Neural progenitor cell (in vitro differentiated cells): ENCODE measurements at regions not wholly inside any gene's neighbourhood (a gene's known extent, or its start where the extent isn't known, plus 50 kb on each side); places are given as distances from the start of the nearest gene placed in this dataset.

ENCODE experiments used
- DNase-seq: peaks from one replicate; pipeline ENCODE4 v3.0.0-alpha.2; 2016; ENCODE audit warnings: low spot score
- H2AFZ ChIP-seq: fragments of 200-600 bp; sonication (generic); replicated peaks from 2 replicates; pipeline ENCODE4 v1.6.1; 2016; ENCODE audit warnings: antibody characterized with exemption
- H3F3A ChIP-seq: fragments of 200-600 bp; sonication (generic); 2 replicates; pipeline ENCODE4 v1.6.1; 2016; ENCODE audit warnings: antibody characterized with exemption, low read depth
- H3K27ac ChIP-seq: fragments of 200-600 bp; sonication (generic); 2 replicates; pipeline ENCODE4 v1.5.1; 2016; ENCODE audit warnings: mild to moderate bottlenecking
- H3K27me3 ChIP-seq: fragments of 200-600 bp; sonication (generic); 2 replicates; pipeline ENCODE4 v1.6.1; 2016; ENCODE audit warnings: mild to moderate bottlenecking, moderate library complexity
- H3K36me3 ChIP-seq: fragments of 200-600 bp; sonication (generic); 2 replicates; pipeline ENCODE4 v1.5.1; 2016
- H3K4me1 ChIP-seq: fragments of 200-600 bp; sonication (generic); 2 replicates; pipeline ENCODE4 v1.6.1; 2016; ENCODE audit warnings: mixed run types
- H3K4me2 ChIP-seq: fragments of 200-600 bp; sonication (generic); 2 replicates; pipeline ENCODE4 v1.6.1; 2016
- H3K4me3 ChIP-seq: fragments of 200-600 bp; sonication (generic); 2 replicates; pipeline ENCODE4 v1.5.1; 2016
- H3K79me2 ChIP-seq: fragments of 200-600 bp; sonication (generic); 2 replicates; pipeline ENCODE4 v1.6.1; 2016; ENCODE audit warnings: low read depth
- H3K9ac ChIP-seq: fragments of 200-600 bp; sonication (generic); 2 replicates; pipeline ENCODE4 v1.6.1; 2016
- H3K9me3 ChIP-seq: fragments of 200-600 bp; sonication (generic); 2 replicates; pipeline ENCODE4 v1.5.1; 2016; ENCODE audit warnings: low read depth
- H4K20me1 ChIP-seq: fragments of 200-600 bp; sonication (generic); 2 replicates; pipeline ENCODE4 v1.6.1; 2016; ENCODE audit warnings: low read depth
- H3K27ac Mint-ChIP-seq: 3 replicates; pipeline ENCODE4 v1.8.0; 2021; ENCODE audit warnings: mixed read lengths
- H3K27me3 Mint-ChIP-seq: 2 replicates; pipeline ENCODE4 v1.8.0; 2022; ENCODE audit warnings: low read depth, mild to moderate bottlenecking, inconsistent platforms, moderate library complexity, mixed read lengths; ENCODE audit not compliant: insufficient read depth
- H3K36me3 Mint-ChIP-seq: 3 replicates; pipeline ENCODE4 v1.8.0; 2021; ENCODE audit warnings: mixed read lengths
- H3K4me1 Mint-ChIP-seq: 3 replicates; pipeline ENCODE4 v1.8.0; 2021; ENCODE audit warnings: mixed read lengths
- H3K4me3 Mint-ChIP-seq: 3 replicates; pipeline ENCODE4 v1.8.0; 2021; ENCODE audit warnings: mild to moderate bottlenecking, moderate library complexity, mixed read lengths
- H3K9me3 Mint-ChIP-seq: 3 replicates; pipeline ENCODE4 v1.8.0; 2020; ENCODE audit warnings: mixed read lengths
- EZH2 ChIP-seq: fragments of 200-600 bp; sonication (generic); IDR thresholded peaks from 2 replicates; pipeline ENCODE4 v1.6.1; 2017; ENCODE audit warnings: antibody characterized with exemption, mild to moderate bottlenecking, moderate library complexity
- EZH2phosphoT487 ChIP-seq: fragments of 200-600 bp; sonication (generic); IDR thresholded peaks from 2 replicates; pipeline ENCODE4 v1.6.1; 2017; ENCODE audit warnings: antibody characterized with exemption
- TF ChIP-seq, protein P1 (sequence below): fragments of 200-600 bp; sonication (generic); IDR thresholded peaks from 2 replicates; pipeline ENCODE4 v1.5.1; 2017; ENCODE audit warnings: antibody characterized with exemption, mild to moderate bottlenecking

DNA sequence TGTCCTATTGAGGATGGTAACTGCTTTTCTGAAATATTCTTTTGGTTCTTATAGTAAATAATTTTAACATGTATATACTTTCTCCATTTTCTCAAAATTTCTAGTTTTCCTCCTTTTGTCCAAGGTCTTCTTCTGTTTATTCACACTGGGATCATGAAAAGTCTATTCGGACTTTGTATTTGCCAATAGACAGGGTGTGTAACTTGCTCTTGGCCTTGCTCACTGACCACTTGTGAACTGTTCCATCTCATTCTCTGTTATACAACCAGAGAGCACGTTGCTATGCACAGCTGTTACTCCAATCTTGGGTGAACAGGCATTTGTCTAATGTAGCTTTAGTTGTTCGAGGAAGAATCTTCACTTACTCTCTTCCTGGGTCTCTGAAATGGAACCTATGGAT, 388.9 kb downstream of the SH3GL2 start:
- no peak overlapping the region for H3K27ac ChIP-seq
- H3F3A ChIP-seq = no peaks in the 10 kb centered on the region
- no peaks in the 10 kb centered on the region for H3K9me3 ChIP-seq
- Mint-ChIP-seq H3K4me3 (no peak overlapping the region), H3K27ac (no peak overlapping the region), H3K36me3 (no peaks in the 10 kb centered on the region), H3K27me3 (no peaks in the 10 kb centered on the region), H3K4me1 (no peaks in the 10 kb centered on the region), H3K9me3 (no peaks in the 10 kb centered on the region)
- H2AFZ ChIP-seq = no peak overlapping the region
- H3K27me3 ChIP-seq = no peaks in the 10 kb centered on the region
- H3K4me3 ChIP-seq = no peak overlapping the region
- DNase-seq = no peak
- H4K20me1 ChIP-seq = no peaks in the 10 kb centered on the region
- H3K79me2 ChIP-seq = no peaks in the 10 kb centered on the region
- no peaks in the 10 kb centered on the region for H3K36me3 ChIP-seq
- no peaks in the 10 kb centered on the region for H3K4me1 ChIP-seq
- TF ChIP-seq EZH2phosphoT487 (no peak), EZH2 (no peak)
- TF ChIP-seq, protein P1, sequence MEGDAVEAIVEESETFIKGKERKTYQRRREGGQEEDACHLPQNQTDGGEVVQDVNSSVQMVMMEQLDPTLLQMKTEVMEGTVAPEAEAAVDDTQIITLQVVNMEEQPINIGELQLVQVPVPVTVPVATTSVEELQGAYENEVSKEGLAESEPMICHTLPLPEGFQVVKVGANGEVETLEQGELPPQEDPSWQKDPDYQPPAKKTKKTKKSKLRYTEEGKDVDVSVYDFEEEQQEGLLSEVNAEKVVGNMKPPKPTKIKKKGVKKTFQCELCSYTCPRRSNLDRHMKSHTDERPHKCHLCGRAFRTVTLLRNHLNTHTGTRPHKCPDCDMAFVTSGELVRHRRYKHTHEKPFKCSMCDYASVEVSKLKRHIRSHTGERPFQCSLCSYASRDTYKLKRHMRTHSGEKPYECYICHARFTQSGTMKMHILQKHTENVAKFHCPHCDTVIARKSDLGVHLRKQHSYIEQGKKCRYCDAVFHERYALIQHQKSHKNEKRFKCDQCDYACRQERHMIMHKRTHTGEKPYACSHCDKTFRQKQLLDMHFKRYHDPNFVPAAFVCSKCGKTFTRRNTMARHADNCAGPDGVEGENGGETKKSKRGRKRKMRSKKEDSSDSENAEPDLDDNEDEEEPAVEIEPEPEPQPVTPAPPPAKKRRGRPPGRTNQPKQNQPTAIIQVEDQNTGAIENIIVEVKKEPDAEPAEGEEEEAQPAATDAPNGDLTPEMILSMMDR = no peak
- no peak overlapping the region for H3K9ac ChIP-seq
- H3K4me2 ChIP-seq = no peak overlapping the region

DNA sequence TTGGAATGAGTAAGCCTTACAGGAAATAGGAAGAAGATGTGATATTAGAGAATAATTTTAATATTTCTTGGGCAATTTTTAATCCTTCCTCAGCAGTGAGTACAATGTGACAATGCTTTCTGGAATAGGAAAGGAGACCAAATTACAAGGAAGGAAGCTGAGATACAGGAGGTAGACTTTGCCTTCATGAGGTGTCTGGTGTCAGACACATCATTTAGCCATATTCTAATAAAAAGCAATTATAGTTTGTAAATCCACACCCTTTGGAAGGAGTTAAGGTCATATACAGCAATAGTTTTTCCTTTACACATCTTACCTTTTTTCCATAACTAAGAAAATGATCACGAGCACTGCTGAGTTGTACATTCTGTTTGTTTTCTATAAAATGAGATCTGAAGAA, 390.4 kb downstream of the SH3GL2 start:
- Histone ChIP-seq H3K9me3 (no peaks in the 10 kb centered on the region), H3K4me1 (no peaks in the 10 kb centered on the region), H3K27ac (no peak overlapping the region), H3K9ac (no peak overlapping the region), H3K79me2 (no peaks in the 10 kb centered on the region), H3K36me3 (no peaks in the 10 kb centered on the region), H2AFZ (no peak overlapping the region), H3K4me3 (no peak overlapping the region), H4K20me1 (no peaks in the 10 kb centered on the region), H3K4me2 (no peak overlapping the region), H3K27me3 (no peaks in the 10 kb centered on the region), H3F3A (no peaks in the 10 kb centered on the region)
- H3K36me3 Mint-ChIP-seq = no peaks in the 10 kb centered on the region
- H3K9me3 Mint-ChIP-seq = no peaks in the 10 kb centered on the region
- H3K4me1 Mint-ChIP-seq = no peaks in the 10 kb centered on the region
- H3K27me3 Mint-ChIP-seq = peaks cover 4% of the 10 kb centered on the region
- TF ChIP-seq EZH2phosphoT487 (no peak), EZH2 (no peak)
- TF ChIP-seq, protein P1 = no peak
- no peak for DNase-seq
- H3K27ac Mint-ChIP-seq = no peak overlapping the region
- H3K4me3 Mint-ChIP-seq = no peak overlapping the region

DNA sequence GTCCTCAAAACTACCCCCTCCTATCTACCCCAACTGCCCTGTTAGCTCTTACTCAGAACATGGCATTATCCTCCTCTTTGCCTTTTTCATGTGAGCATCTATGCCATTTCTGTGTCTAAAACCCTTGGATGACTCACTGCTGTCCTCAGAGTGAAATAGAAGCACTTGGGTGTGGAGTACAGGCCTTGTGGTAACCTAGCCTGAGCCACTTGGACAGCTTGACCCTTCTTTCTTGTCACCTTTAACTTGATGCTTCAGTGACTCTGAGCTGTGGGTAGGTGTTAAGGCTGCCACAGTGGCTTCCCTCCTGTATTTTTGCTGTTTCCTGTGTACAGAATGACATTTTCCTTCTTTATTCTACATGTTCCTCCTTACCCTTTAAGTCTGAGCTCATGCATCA, 391.4 kb downstream of the SH3GL2 start:
- Mint-ChIP-seq H3K27ac (no peak overlapping the region), H3K27me3 (peaks cover 4% of the 10 kb centered on the region), H3K4me3 (no peak overlapping the region), H3K9me3 (no peaks in the 10 kb centered on the region), H3K4me1 (no peaks in the 10 kb centered on the region), H3K36me3 (no peaks in the 10 kb centered on the region)
- Histone ChIP-seq H3K4me3 (no peak overlapping the region), H3K27me3 (no peaks in the 10 kb centered on the region), H3K4me1 (no peaks in the 10 kb centered on the region), H3K27ac (no peak overlapping the region), H3K4me2 (no peak overlapping the region), H3K9ac (no peak overlapping the region), H3K79me2 (no peaks in the 10 kb centered on the region), H4K20me1 (no peaks in the 10 kb centered on the region), H3K36me3 (no peaks in the 10 kb centered on the region), H3K9me3 (no peaks in the 10 kb centered on the region), H3F3A (no peaks in the 10 kb centered on the region), H2AFZ (no peak overlapping the region)
- no peak for DNase-seq
- TF ChIP-seq EZH2 = no peak
- TF ChIP-seq, protein P1 = no peak
- TF ChIP-seq EZH2phosphoT487 = no peak

DNA sequence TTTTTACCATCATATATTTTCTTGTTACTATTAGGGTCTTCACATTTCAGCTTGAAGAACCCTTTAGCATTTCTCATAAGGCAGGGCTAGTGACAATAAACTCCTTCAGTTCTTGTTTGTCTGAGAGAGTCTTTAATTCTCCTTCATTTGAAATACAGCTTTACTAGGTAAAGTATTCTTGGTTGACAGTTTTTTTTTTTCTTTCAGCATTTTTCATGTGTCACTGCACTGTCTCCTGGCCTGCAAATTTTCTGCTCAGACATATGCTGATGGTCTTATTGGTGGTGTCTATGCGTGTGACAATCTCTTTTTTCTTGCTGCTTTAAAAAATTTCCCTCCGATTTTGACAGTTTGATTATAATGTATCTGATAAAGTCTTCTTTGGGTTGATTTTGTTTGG, 399.9 kb downstream of the SH3GL2 start:
- H3K4me1 Mint-ChIP-seq = no peaks in the 10 kb centered on the region
- H3K36me3 Mint-ChIP-seq = peaks cover 2% of the 10 kb centered on the region
- Histone ChIP-seq H3K36me3 (no peaks in the 10 kb centered on the region), H3K4me2 (no peak overlapping the region), H3K4me3 (no peak overlapping the region), H3K27me3 (no peaks in the 10 kb centered on the region), H3K9me3 (peaks cover 11% of the 10 kb centered on the region), H2AFZ (no peak overlapping the region), H3K27ac (no peak overlapping the region), H3F3A (no peaks in the 10 kb centered on the region), H4K20me1 (no peaks in the 10 kb centered on the region), H3K4me1 (no peaks in the 10 kb centered on the region), H3K9ac (no peak overlapping the region), H3K79me2 (no peaks in the 10 kb centered on the region)
- TF ChIP-seq EZH2 (no peak), EZH2phosphoT487 (no peak)
- TF ChIP-seq, protein P1 = no peak
- H3K4me3 Mint-ChIP-seq = no peak overlapping the region
- H3K27me3 Mint-ChIP-seq = peaks cover 3% of the 10 kb centered on the region
- H3K9me3 Mint-ChIP-seq = peaks cover 11% of the 10 kb centered on the region
- H3K27ac Mint-ChIP-seq = no peak overlapping the region
- DNase-seq = no peak
